Thoracic aorta (tissue), 2 donors: ENCODE measurements at regions not wholly inside any gene's neighbourhood (a gene's known extent, or its start where the extent isn't known, plus 50 kb on each side); places are given as distances from the start of the nearest gene placed in this dataset.

ENCODE experiments used
- ATAC-seq: fragments of 150-250 bp; one replicate; pipeline ENCODE4 v1.8.0; 2017; ENCODE audit warnings: low read depth; ENCODE audit not compliant: insufficient number of reproducible peaks, low FRiP score
- DNase-seq: peaks from one replicate; pipeline ENCODE4 v3.0.0-alpha.2; 2020; ENCODE audit warnings: low spot score
- H3K27ac ChIP-seq, 2 donors: fragments of 200-600 bp; sonication (generic); 1 replicate in 1 of 2; 2 replicates in 1 of 2; pipeline ENCODE4 v1.5.1; 2016; ENCODE audit warnings: mild to moderate bottlenecking in 2 of 2, moderate library complexity in 2 of 2
- H3K27me3 ChIP-seq: fragments of 200-600 bp; sonication (generic); replicated peaks from 2 replicates; pipeline ENCODE4 v1.6.0; 2016; ENCODE audit warnings: mild to moderate bottlenecking; ENCODE audit not compliant: insufficient read depth
- H3K36me3 ChIP-seq: fragments of 200-600 bp; sonication (generic); one replicate; pipeline ENCODE4 v1.5.1; 2016
- H3K4me1 ChIP-seq, 2 donors: fragments of 200-600 bp; sonication (generic); 1 replicate in 1 of 2; 2 replicates in 1 of 2; pipeline versions ENCODE4 v1.5.1 to v1.6.0; 2016; ENCODE audit warnings: low read depth in 2 of 2, mild to moderate bottlenecking in 1 of 2; ENCODE audit not compliant: control insufficient read depth in 1 of 2
- H3K4me3 ChIP-seq: fragments of 200-600 bp; sonication (generic); 2 replicates; pipeline ENCODE4 v1.5.1; 2016; ENCODE audit warnings: mild to moderate bottlenecking
- H3K9me3 ChIP-seq: fragments of 200-600 bp; sonication (generic); 2 replicates; pipeline ENCODE4 v1.5.1; 2016
- TF ChIP-seq, protein P1 (sequence below): fragments of 200-600 bp; sonication (generic); IDR thresholded peaks from one replicate; pipeline ENCODE4 v1.5.1; 2019; ENCODE audit warnings: antibody characterized with exemption

DNA sequence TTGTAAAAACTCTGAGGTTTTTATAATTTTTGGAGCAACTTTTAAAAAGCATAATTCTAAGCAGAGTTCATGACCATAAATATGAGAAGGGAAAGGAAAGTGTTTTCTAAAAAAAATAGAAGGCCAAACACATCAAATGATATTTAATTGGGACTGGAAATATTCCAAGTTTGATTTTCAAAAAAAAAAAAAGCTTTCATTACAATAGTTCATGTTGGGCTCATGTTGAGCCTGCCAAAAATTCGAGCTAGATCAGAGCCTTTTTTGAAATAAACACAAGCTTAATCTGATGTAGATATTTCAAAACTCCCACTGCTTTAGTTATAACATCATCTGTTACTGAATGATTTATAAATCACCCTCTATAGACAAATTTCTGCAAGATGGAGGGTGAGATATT, 163.4 kb upstream of the DEFB112 start:
- ATAC-seq (no peak), DNase-seq (no peak)
- no peaks in the 10 kb centered on the region for H3K4me1 ChIP-seq
- no peaks in the 10 kb centered on the region for H3K36me3 ChIP-seq
- H3K9me3 ChIP-seq = no peaks in the 10 kb centered on the region
- H3K27ac ChIP-seq = no peak overlapping the region
- H3K27me3 ChIP-seq = no peaks in the 10 kb centered on the region
- no peak overlapping the region for H3K4me3 ChIP-seq
- TF ChIP-seq, protein P1, sequence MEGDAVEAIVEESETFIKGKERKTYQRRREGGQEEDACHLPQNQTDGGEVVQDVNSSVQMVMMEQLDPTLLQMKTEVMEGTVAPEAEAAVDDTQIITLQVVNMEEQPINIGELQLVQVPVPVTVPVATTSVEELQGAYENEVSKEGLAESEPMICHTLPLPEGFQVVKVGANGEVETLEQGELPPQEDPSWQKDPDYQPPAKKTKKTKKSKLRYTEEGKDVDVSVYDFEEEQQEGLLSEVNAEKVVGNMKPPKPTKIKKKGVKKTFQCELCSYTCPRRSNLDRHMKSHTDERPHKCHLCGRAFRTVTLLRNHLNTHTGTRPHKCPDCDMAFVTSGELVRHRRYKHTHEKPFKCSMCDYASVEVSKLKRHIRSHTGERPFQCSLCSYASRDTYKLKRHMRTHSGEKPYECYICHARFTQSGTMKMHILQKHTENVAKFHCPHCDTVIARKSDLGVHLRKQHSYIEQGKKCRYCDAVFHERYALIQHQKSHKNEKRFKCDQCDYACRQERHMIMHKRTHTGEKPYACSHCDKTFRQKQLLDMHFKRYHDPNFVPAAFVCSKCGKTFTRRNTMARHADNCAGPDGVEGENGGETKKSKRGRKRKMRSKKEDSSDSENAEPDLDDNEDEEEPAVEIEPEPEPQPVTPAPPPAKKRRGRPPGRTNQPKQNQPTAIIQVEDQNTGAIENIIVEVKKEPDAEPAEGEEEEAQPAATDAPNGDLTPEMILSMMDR = no peak

DNA sequence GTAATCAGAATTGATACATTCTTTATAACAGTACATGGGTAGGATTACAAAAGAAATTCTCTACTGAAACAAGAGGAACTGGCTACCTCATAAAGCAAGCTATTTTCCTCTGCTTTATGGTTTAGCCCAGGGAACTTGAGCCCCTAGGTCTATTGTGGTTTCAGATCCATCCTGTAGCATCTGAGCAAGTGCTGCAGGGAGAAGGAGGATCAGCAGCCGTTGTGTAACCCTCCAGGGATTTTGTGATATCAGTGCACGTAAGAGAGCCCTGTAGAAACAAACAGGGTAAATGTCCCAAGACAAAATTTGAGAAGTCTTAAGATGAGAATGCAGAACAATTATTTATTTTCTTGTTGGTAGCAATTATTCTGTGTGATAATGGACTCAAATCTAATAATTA, 165.2 kb upstream of the DEFB112 start:
- Histone ChIP-seq H3K27ac (no peak overlapping the region), H3K9me3 (no peaks in the 10 kb centered on the region), H3K36me3 (no peaks in the 10 kb centered on the region), H3K4me3 (no peak overlapping the region), H3K4me1 (no peaks in the 10 kb centered on the region), H3K27me3 (no peaks in the 10 kb centered on the region)
- no peak for DNase-seq
- no peak for ATAC-seq
- TF ChIP-seq, protein P1 = no peak

DNA sequence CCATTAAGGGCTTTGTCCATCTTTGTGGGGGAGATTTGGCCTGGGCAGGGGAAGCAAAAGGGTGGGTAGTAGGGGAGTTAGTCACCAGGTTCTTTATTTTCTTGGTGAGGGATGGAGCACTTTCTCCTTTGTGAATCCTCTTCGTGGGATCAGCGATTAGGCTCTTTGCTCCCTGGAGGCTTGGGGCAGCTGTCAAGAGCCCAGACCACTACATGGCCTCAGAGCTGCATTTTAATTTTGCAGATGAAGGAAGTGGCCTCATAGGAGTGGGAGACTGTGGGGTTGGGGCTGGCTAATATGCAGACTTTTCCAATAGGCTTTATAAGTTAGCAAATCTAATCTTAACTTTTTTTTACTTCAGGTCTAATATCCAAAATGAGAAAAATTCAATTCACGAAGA, 168.1 kb upstream of the DEFB112 start:
- no peak overlapping the region for H3K4me3 ChIP-seq
- TF ChIP-seq, protein P1 = no peak
- DNase-seq (no peak), ATAC-seq (no peak)
- no peaks in the 10 kb centered on the region for H3K4me1 ChIP-seq
- no peaks in the 10 kb centered on the region for H3K36me3 ChIP-seq
- no peaks in the 10 kb centered on the region for H3K27me3 ChIP-seq
- H3K27ac ChIP-seq = no peak overlapping the region
- no peaks in the 10 kb centered on the region for H3K9me3 ChIP-seq

DNA sequence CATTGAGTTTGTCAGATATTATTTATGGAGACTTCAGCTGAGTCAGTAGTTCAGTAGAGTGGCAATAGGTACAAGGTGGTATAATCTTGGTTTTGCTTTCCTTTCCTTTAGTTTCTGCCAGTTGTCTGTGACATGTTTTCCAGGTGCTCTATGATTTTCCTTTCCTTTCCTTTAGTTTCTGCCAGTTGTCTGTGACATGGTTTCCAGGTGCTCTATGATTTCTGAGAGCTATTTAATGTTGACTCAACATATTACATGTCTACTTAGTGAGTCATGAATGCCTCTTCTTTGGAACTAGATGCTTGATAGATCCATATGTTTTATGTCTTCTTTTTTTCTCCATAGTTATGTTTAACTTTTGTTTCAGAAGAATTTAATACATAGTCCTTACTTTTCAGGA, 186.4 kb upstream of the DEFB112 start:
- TF ChIP-seq, protein P1 = no peak
- H3K9me3 ChIP-seq = no peaks in the 10 kb centered on the region
- no peak overlapping the region for H3K27ac ChIP-seq
- H3K4me1 ChIP-seq = no peaks in the 10 kb centered on the region
- H3K36me3 ChIP-seq = no peaks in the 10 kb centered on the region
- ATAC-seq (no peak), DNase-seq (no peak)
- no peaks in the 10 kb centered on the region for H3K27me3 ChIP-seq
- H3K4me3 ChIP-seq = no peak overlapping the region

DNA sequence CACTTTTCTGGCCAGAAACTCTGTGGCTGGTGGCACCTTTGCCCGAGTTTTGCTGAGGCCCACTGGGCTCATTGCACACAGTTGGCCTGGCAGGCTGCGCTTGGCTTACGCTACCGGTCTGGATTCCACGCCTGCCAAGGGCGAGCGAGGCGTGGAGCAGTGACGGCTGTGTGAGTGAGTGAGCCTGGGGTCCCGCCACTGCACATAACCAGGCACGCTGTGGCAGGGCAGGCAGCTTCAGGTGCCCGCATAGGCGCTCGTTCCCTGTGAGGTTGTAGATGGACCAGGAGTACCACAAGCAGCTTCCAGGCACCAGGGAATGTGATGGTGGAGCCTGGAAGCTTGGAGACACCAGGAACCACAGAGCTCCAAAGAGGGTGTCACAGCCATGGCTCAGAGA, 190.1 kb upstream of the DEFB112 start:
- DNase-seq = no peak
- no peak for ATAC-seq
- H3K27ac ChIP-seq = no peak overlapping the region
- no peaks in the 10 kb centered on the region for H3K9me3 ChIP-seq
- H3K27me3 ChIP-seq = no peaks in the 10 kb centered on the region
- H3K36me3 ChIP-seq = no peaks in the 10 kb centered on the region
- H3K4me3 ChIP-seq = no peak overlapping the region
- TF ChIP-seq, protein P1 = no peak
- no peaks in the 10 kb centered on the region for H3K4me1 ChIP-seq
